Endodermal cell (in vitro differentiated cells): ENCODE measurements at regions not wholly inside any gene's neighbourhood (a gene's known extent, or its start where the extent isn't known, plus 50 kb on each side); places are given as distances from the start of the nearest gene placed in this dataset.
"Not testable (repeated sequence)": the region's sequence is repeated elsewhere in the genome, so short reads cannot be mapped to it uniquely, and the experiment has no call there.

ENCODE experiments used
- DNase-seq: peaks from one replicate; pipeline ENCODE4 v3.0.0-alpha.2; 2017
- H3K27ac ChIP-seq: 2 replicates; pipeline ENCODE4 v1.5.1; 2013; ENCODE audit warnings: mild to moderate bottlenecking, low read depth, low read length, moderate library complexity
- H3K27me3 ChIP-seq: 2 replicates; pipeline ENCODE4 v1.6.1; 2013; ENCODE audit warnings: mild to moderate bottlenecking, low read length, moderate library complexity; ENCODE audit not compliant: insufficient read depth, control insufficient read depth, poor library complexity, severe bottlenecking
- H3K36me3 ChIP-seq: 2 replicates; pipeline ENCODE4 v1.7.0; 2013; ENCODE audit warnings: mild to moderate bottlenecking, low read length, moderate library complexity; ENCODE audit not compliant: control insufficient read depth, insufficient read depth
- H3K4me1 ChIP-seq: one replicate; pipeline ENCODE4 v1.7.0; 2013; ENCODE audit warnings: low read length; ENCODE audit not compliant: control insufficient read depth, insufficient read depth
- H3K4me3 ChIP-seq: 2 replicates; pipeline ENCODE4 v1.5.1; 2013; ENCODE audit warnings: mild to moderate bottlenecking, low read length, moderate library complexity
- H3K9ac ChIP-seq: 2 replicates; pipeline ENCODE4 v1.6.1; 2013; ENCODE audit warnings: mild to moderate bottlenecking, low read length, moderate library complexity; ENCODE audit not compliant: poor library complexity, severe bottlenecking; ENCODE audit errors: extremely low read depth
- H3K9me3 ChIP-seq: 2 replicates; pipeline ENCODE4 v1.6.1; 2013; ENCODE audit warnings: mild to moderate bottlenecking, low read length, moderate library complexity; ENCODE audit not compliant: control insufficient read depth
- H3K27ac Mint-ChIP-seq: 2 replicates; pipeline ENCODE4 v1.8.0; 2020; ENCODE audit warnings: mixed read lengths
- H3K27me3 Mint-ChIP-seq: 2 replicates; pipeline ENCODE4 v1.8.0; 2021; ENCODE audit warnings: mild to moderate bottlenecking, mixed read lengths; ENCODE audit not compliant: insufficient read depth
- H3K36me3 Mint-ChIP-seq: 2 replicates; pipeline ENCODE4 v1.8.0; 2020; ENCODE audit warnings: low read depth, mixed read lengths
- H3K4me1 Mint-ChIP-seq: 2 replicates; pipeline ENCODE4 v1.8.0; 2020; ENCODE audit warnings: mixed read lengths
- H3K4me3 Mint-ChIP-seq: 2 replicates; pipeline ENCODE4 v1.8.0; 2020; ENCODE audit warnings: mild to moderate bottlenecking, moderate library complexity, mixed read lengths
- H3K9me3 Mint-ChIP-seq: 2 replicates; pipeline ENCODE4 v1.8.0; 2020; ENCODE audit warnings: mild to moderate bottlenecking, mixed read lengths
- CTCF ChIP-seq: fragments of 200-600 bp; sonication (generic); conservative IDR thresholded peaks from 2 replicates; pipeline ENCODE4 v1.5.0; 2021; ENCODE audit warnings: antibody characterized with exemption, mild to moderate bottlenecking
- WGBS, 2 experiments: methylation state at CpG; one replicate each; pipeline versions ENCODE4 v1.1.5 to v1.1.7; 2013; ENCODE audit warnings: missing lambda C conversion rate in 2 of 2, mixed read lengths in 1 of 2; ENCODE audit not compliant: insufficient coverage in 1 of 2, insufficient read length in 1 of 2; 5-methylcytosine and 5-hydroxymethylcytosine counted together

DNA sequence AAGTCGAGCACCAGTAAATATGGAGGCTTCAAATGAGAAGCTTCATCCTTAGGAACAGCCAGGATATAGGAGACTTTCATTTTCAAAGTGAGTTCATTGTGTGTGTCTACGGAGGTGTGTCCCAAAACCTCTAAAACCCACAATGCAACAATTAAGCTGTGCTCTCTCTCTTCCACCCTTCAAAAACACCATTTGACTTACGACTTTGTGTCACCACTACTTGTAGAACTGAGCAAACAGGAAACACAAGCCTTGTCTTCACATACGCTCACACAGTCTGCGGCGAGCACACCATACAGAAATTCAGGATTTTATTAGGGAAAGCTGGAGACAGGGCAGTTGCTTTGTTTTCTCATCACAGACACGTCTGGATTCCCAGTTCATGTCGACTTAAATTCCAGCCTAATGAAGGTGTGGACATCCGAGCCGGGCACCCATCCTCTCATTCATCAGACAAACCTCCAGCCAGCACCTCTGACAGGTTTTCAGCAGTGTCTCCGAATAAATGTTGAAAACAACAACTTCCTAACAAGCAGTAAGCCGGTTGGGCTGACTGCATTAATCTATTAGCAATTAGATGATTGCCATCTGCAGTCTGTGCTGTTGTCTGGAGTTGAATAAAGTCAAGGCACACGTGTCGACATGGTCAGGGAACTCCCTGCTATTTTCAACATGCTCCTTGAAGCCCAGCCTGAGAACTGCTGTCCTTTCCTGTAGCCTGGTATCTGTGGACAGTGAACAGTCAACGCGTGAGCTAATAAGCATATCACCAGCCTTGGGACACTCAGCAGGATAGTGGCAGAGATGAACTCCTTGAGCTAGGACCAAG is 1411.1 kb downstream of the BRD1 start:
- WGBS, 2 experiments = 75 to 80% methylated on average over 13 to 16 of the region's 16 CpGs
- Mint-ChIP-seq H3K4me3 (no peak overlapping the region), H3K36me3 (no peaks in the 10 kb centered on the region), H3K4me1 (peaks cover 20% of the 10 kb centered on the region), H3K9me3 (no peaks in the 10 kb centered on the region), H3K27ac (no peak overlapping the region), H3K27me3 (peaks cover 80% of the 10 kb centered on the region)
- DNase-seq = peak; percentile 54
- no peak for TF ChIP-seq CTCF
- no peak overlapping the region for H3K4me3 ChIP-seq
- peaks cover 11% of the 10 kb centered on the region for H3K4me1 ChIP-seq
- no peak overlapping the region for H3K27ac ChIP-seq
- H3K9ac ChIP-seq = no peak overlapping the region
- no peaks in the 10 kb centered on the region for H3K9me3 ChIP-seq
- no peaks in the 10 kb centered on the region for H3K27me3 ChIP-seq
- H3K36me3 ChIP-seq = no peaks in the 10 kb centered on the region

DNA sequence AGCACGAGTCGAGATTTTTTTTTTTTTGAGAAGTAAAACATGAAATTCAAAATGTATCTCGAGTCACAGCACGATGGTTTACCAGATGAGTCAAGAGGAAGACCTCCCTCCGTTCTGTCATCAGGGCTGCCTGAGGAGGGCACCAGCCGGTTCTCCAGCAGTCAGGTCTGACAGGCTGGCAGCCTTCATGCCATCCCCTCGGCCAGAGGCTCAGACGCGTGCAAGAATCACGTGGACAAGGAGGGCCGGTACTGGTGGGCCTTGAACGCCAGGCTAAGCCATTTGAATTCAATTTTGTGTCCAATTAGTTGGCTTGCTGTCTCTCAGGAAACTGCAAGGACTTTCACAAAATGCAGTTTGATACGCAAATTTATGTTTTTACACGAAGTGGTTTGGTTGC is 1412.2 kb downstream of the BRD1 start:
- H3K4me3 Mint-ChIP-seq = no peak overlapping the region
- H3K9ac ChIP-seq = no peak overlapping the region
- no peak for TF ChIP-seq CTCF
- no peaks in the 10 kb centered on the region for H3K9me3 ChIP-seq
- H3K4me3 ChIP-seq = no peak overlapping the region
- H3K27ac ChIP-seq = no peak overlapping the region
- H3K4me1 ChIP-seq = peaks cover 11% of the 10 kb centered on the region
- H3K27ac Mint-ChIP-seq = no peak overlapping the region
- DNase-seq = peak; percentile 60
- whole genome bisulfite sequencing, 2 experiments = 74 to 76% methylated on average over 8 to 13 of the region's 14 CpGs
- no peaks in the 10 kb centered on the region for H3K27me3 ChIP-seq
- H3K27me3 Mint-ChIP-seq = peaks cover 83% of the 10 kb centered on the region
- no peaks in the 10 kb centered on the region for H3K36me3 ChIP-seq
- H3K36me3 Mint-ChIP-seq = no peaks in the 10 kb centered on the region
- H3K9me3 Mint-ChIP-seq = no peaks in the 10 kb centered on the region
- peaks cover 20% of the 10 kb centered on the region for H3K4me1 Mint-ChIP-seq

GRCh38 chr22:48414651-48415050 is 1413.0 kb downstream of the BRD1 start:
- Histone ChIP-seq H3K4me3 (no peak overlapping the region), H3K36me3 (no peaks in the 10 kb centered on the region), H3K27ac (no peak overlapping the region), H3K27me3 (no peaks in the 10 kb centered on the region), H3K9me3 (no peaks in the 10 kb centered on the region), H3K9ac (no peak overlapping the region), H3K4me1 (peaks cover 11% of the 10 kb centered on the region)
- H3K27ac Mint-ChIP-seq = no peak overlapping the region
- H3K36me3 Mint-ChIP-seq = no peaks in the 10 kb centered on the region
- H3K4me3 Mint-ChIP-seq = no peak overlapping the region
- peak; percentile 47 for DNase-seq
- H3K27me3 Mint-ChIP-seq = peaks cover 79% of the 10 kb centered on the region
- no peak for TF ChIP-seq CTCF
- peaks cover 20% of the 10 kb centered on the region for H3K4me1 Mint-ChIP-seq
- no peaks in the 10 kb centered on the region for H3K9me3 Mint-ChIP-seq
- 92 to 96% methylated on average over 2 to 3 of the region's 3 CpGs for WGBS, 2 experiments

GRCh38 chr22:48412931-48413330 is 1414.7 kb downstream of the BRD1 start:
- not testable (repeated sequence) for DNase-seq, H3K27ac Mint-ChIP-seq, H3K4me3 ChIP-seq, H3K9me3 ChIP-seq, H3K9me3 Mint-ChIP-seq, H3K36me3 ChIP-seq, H3K4me3 Mint-ChIP-seq, H3K27ac ChIP-seq, H3K27me3 ChIP-seq, H3K36me3 Mint-ChIP-seq, H3K9ac ChIP-seq
- peaks cover 20% of the 10 kb centered on the region for H3K4me1 Mint-ChIP-seq
- H3K27me3 Mint-ChIP-seq = peaks cover 69% of the 10 kb centered on the region
- peaks cover 11% of the 10 kb centered on the region for H3K4me1 ChIP-seq
- WGBS, 2 experiments = 96 to 97% methylated on average over 15 to 17 of the region's 17 CpGs
